HG03565 (cell line): ENCODE measurements at regions not wholly inside any gene's neighbourhood (a gene's known extent, or its start where the extent isn't known, plus 50 kb on each side); places are given as distances from the start of the nearest gene placed in this dataset.
"Not testable (repeated sequence)": the region's sequence is repeated elsewhere in the genome, so short reads cannot be mapped to it uniquely, and the experiment has no call there.

Experiments used
- ATAC-seq: cut with Tn5 transposase; IDR thresholded peaks from one replicate; pipeline ENCODE4 v1.9.1; 2021; ENCODE audit warnings: mild to moderate bottlenecking, moderate library complexity; ENCODE audit not compliant: unreplicated experiment

DNA sequence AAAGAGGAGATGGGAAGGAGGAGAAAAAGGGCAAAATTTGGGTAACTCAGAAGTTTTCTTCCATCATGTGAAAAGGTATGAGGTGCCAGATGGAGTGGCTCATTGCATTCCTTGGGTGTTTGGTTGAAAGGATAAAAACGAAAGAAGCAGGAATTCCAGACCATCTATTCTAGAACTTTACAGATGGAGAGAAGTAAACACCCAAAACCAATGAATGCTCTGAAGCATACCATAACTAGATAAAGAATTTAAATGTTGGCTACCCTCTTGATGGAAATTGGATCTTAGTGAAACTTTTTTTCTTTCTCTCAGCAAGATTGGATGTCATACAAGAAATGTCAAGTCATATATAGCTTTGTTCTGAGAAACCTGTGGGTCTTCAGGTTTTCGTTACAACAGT, 175.6 kb upstream of the FAR2 start:
- no peak for ATAC-seq

DNA sequence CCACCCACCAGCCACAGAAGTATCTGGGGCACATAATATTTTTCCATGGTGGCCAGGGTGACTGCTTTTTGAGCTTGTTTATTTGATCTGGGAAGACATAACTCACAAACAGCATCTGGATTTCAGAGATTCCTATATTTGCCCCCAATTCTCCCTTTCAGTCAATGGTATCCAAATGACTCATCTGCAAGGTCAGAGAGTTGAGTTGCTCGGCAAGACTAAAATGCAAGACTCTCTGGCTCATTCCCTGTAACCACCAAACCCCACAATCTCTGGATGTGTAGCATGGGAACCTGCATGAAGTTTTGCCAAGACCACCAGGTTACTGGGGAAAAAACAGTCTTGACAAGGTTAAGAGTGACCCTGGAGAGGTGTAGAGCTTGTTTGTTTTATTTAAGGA, 174.9 kb upstream of the FAR2 start:
- ATAC-seq, result no peak

DNA sequence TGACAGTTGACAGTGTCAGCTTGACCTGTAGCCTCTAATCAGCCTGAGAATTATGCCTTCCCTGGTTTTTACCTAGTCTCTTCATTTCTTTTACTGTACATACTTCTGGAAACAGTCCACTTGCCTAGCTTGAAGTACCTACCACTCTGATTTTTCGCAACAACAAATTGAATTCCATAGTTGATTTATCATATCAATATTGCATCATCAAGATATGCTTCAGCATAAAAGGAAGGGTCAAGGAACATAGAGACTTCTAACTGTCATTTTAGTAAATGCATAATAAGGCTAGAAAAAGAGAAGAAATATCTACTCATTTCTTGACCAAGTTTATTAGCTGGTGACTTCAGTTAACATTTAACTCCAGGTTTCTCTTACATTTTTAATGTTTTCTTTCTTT, 174.2 kb upstream of the FAR2 start:
- ATAC-seq, result no peak

DNA sequence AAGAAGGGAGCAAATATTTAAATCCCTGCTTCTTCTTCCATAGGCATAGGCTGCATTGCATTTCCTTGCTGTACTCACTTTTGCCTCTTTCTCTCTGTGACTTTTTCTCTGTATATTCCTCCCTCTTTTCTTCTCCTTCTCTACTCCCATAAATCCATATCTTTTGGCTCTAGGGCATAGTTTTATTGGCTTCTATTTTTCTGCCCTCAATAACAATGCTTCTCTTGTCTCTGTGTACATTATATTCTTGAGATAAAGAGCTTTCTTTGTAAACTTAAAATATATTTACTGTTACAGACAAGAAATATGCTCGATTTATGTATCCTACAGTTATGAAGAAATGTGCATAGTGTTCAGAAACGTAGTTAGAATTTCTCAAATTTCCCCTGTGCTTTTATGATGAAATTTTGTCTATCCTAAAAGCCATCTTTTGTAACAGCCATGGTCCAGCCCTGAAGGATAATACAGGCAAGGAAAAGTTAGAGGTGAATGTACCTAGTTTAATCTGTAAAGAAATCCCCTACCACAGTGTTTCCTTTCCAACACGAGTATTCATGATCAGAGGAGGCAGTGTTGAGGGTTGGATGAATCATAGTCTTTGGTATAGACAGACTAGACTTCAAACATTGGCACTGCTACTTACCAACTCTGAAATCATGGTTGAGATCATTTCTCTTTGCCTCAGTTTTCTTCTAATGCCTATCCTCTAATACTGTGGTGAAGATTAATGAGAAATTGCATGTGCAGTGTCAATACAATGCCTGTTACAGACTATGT, 173.3 kb upstream of the FAR2 start:
- ATAC-seq, result no peak

DNA sequence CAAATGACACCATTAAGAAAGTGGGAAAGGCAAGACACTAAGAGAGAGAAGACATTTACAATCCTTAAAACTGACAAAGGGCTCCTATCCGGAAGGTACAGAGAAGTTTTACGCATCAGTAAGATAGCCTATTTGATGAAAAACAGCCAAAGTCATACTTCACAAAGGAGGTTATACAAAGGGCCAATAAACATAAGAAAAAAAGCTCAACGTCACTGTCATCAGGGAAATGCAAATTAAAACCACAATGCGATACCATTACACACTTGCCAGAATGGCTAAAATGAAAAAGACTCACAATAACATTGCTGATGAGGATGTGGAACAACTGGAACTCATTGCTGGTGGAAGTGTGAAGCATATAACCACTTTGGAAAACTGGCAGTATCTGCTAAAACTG, 168.6 kb upstream of the FAR2 start:
- ATAC-seq, result no peak

DNA sequence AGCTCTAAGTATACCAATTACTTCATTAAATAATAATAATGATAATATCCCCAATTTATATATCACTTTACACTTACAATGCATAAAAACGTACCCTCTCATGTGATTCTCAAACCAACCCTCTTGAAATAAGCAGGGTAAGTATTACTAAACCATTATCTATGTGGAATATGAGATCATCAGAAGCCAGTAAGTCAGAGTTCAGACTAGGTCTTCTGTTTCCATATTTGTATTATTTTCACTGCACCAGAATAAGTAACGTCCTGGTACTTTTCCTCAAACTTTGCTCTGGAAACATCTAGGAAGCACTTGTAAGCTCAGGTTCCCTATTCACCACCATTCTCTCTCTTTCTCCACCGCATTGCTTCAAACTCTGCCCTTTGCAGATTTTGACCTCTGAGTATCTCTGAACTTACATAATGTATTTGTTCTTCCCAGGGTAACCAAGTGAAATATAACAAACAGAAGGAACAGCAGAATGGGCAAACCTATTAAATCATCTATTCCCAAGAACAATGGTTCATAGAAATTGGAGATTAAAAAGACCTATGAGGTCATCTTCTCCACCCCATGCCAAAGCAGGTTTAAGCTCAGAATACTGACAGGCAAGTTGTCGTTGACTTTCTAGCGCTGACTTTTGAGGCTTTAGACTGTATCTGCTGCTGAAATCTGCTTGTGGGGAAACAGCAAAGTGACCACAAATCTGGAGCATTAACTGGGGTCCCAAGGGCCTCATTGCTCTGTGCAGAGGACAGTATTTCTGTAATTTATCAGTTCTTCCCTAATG, 161.3 kb upstream of the FAR2 start:
- ATAC-seq, result no peak

DNA sequence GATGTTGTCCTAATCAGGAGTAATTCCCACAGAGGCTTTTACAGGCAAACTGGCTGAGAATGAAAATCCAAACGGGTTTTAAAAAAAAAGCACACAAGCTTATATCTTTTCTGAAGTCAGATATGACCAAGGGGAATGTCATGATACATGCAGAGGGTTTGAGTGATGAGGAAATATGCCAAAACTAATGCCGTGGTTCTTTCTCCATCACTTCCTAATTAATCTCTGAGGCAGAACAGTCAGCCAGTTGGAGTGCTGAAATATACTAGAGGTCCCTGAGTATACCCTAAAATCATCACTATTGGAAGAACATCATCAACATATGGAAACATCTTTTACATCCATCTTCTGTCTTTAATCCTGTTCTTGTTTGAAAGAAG, 160.8 kb upstream of the FAR2 start:
- ATAC-seq, result no peak

DNA sequence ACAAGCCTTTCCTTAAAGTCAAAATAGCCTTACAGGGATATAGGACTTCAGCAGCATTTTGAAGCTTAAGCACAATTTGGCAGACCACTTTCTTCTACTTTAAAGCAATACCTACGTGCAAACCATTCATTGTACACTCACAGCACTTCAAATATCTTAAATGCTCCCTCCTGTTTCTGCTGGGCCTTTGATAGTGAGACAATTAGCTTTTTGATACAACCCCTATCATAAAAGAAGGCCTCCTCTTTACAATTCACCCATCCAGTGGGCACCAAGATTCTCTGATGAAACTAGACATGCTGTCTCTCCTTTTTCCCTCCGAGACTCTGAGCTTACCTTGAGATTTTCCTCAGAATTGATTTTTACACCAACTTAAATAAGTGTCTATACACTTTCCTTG, 157.5 kb upstream of the FAR2 start:
- no peak for ATAC-seq

DNA sequence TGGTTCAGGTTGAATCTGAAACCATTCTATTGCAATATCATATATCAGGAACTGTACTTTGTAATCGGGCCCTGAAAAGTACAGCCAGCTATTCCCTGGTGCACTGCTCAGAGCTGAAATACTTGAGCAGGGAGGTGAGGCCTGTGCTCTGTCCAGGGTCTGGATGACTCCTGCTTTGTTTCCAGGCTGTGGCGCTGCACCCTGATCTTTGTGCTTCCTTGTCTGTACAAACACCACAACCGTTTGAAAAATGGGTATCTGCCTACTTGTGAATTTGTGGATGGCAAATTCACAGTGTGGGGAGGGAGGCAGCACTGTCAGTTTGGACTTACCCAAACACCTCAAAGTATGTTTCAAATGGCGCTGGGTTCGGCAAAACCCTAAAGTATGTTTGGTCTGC, 155.4 kb upstream of the FAR2 start:
- ATAC-seq, result no peak

DNA sequence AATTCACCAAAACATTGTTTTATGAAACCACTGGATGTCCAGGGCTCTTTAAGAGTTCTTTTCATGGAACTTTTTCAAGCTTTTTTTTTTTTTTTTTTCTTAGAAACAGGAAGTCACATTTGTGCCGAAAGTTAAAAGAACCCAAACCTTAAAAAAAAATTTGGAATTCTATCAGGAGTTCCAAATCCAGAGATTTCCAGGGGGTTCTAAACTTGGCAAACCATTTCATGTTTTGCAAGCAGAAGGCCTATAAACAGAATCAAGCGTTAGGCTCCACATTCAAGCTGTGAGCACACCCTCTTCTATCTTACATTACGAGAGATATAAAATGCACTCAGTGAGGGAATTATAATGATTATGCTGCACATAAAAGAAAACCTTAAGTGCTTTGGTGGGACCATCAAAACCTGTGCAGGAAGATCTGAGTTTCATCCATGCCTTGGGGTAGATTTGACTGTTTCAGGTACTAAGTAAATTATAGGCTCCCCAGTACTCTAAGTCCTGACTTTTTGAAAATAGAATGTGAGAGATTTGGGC, 154.8 kb upstream of the FAR2 start:
- ATAC-seq, result no peak

DNA sequence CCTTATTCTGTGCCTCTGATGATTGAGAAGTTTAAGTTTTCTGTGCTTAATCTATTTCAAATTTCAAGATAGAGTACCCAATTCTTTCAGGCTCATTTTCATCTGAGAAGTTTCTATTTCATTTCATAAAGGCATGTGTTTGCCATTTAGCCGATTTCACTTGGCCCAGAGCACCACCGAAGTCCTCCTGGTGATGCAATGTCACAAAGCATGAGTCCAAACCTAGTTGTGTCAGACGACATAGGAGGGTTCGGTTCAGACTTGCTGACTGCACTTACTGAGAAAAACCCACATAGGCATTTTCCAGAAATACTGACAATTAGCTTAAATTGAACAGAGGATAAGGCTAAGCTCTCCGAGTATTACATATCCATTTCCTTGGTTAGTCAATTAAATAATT, 152.4 kb upstream of the FAR2 start:
- ATAC-seq, result no peak

DNA sequence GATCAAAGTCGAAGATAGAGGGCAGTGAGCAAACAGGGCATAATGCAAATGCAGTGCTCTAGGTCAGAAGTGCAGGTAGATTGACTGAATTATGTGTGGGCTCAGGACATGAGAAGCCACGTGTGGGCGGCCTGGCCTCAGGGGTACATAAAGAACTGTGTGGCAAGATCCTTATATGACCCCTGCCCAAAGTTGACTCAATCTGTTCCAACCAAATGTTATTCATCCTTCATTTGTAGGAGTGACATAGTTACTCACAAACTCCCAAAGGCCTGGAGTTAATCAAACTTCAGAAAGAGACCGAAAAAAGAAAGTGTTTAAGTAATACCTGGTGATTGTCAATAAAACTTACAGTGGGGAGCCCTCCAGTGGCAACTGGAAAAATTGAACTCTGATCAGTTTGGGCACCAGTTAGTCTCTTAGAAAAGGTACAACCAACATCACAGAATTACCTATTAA, 150.4 kb upstream of the FAR2 start:
- ATAC-seq, result no peak

DNA sequence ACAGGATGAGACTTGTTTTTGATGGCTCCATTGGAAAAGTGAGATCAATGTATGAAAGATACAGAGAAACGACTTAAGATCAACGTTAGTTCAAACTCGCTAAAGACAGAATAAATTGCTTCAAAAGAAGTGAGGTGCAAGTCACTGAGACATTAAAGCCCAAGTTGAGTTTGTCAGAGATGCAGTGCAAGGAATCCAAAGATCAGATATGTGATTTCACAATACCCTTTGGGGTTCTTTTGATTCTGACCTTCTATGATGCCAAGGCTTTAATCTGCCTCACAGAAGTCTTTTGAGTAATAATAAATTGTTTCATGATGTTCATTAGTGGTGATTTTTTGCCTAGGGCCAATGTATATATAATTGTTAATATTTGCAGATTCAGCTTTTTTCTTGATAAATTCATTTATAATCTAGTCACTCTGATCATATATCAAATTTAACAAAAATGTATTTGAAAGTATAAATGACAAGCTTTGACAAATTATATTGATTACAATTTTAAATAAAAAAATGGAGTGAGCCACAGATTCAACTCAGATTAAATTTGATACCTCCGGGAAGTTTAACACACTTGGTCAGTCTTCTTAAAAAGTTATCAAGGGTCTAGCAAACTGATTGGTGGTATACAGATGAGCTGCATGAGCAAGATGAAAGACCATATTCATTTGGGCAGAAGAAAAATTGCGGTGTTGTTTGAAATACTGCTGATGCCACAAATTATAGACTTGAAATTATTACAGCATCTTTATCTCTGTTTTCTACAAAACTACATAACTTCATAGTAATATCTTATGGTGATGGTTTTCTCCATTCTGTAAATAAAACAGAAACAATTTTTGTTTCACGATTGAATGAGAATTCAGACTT, 144.8 kb upstream of the FAR2 start:
- ATAC-seq, result no peak

DNA sequence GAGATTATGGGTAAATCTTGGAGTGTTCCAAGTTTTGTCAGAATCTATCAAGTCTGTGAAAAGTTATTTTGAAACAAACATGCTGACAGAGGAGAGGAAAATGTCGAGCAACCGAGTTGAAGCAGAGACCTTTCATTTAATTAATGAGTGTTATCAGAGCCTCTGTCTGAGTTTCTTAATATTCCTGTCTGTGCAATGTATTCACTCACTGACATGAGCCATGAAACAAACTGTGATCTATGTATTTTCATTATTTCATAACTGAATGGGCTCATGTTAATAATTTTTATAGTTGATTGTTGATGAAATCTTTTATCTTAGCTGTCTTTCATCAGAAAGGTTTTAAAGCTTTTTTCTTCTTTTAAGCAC, 144.2 kb upstream of the FAR2 start:
- ATAC-seq, result no peak

DNA sequence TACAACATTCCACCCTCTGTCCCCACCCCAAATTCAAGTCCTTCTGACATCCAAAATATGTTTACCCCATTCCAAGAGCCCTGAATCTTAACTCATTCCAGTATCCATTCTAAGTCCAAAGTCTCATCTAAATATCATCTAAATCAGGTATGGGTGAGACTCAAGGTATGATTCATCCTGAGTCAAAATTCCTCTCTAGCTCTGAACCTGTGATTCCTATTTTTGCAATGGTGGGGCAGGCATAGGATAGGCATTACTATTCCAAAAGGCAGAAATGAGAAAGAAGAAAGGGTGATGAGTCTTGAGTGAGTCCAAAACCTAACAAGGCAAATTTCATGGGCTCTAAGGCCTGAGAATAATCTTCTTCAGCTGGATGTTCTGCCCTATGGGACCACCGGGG, 140.3 kb upstream of the FAR2 start:
- no peak for ATAC-seq

DNA sequence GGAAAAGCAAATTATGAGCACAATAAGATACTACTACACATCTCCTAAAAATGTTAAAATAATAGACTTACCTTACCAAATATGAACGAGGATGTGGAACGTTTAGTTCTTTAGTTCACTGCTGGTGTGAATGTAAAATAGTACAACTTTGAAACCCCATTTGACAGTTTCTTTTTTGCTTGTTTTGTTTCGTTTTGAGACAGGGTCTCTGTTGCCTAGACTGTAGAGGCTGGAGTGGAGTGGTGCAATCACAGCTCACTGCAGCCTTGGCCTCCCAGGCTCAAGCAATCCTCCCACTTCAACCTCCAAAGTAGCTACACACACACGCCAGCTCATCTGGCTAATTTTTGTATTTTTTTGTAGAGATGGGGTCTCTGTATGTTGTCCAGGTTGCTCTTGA, 136.4 kb upstream of the FAR2 start:
- peak; percentile 68 for ATAC-seq

DNA sequence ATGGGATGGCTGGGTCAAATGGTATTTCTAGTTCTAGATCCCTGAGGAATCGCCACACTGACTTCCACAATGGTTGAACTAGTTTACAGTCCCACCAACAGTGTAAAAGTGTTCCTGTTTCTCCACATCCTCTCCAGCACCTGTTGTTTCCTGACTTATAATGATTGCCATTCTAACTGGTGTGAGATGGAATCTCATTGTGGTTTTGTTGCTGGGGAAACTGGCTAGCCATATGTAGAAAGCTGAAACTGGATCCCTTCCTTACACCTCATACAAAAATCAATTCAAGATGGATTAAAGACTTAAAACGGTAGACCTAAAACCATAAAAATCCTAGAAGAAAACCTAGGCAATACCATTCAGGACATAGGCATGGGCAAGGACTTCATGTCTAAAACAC, 131.5 kb upstream of the FAR2 start:
- not testable (repeated sequence) for ATAC-seq

DNA sequence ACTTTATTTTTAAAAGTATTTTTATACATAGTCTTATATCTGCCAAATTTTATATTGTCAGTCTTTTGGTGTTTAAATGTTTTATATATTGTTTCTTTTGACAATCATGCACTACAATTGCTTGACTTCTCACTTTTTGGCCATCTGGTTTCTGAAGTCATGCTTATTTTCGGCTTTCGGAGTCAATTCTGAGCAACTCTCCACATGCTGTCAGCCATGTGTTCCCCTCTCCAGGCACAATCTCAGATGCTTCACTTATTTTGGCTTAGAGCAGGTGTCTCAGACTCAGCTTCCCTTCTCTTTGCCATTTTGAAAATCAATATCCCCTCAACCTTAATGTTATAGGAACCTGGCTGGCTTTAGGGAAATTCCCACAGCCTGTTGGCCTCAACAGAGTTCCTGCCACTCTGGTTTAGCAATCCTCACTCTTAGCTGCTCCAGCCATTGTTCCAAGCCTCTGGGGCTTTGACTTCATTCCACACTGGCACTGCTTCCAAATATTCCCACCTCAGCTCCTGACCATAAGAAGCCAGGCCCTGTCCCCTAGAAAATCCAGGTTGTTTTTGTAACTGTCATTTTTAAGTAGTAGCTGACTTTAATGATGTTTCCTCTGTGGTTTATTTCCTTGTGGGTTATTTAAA, 125.5 kb upstream of the FAR2 start:
- no peak for ATAC-seq

DNA sequence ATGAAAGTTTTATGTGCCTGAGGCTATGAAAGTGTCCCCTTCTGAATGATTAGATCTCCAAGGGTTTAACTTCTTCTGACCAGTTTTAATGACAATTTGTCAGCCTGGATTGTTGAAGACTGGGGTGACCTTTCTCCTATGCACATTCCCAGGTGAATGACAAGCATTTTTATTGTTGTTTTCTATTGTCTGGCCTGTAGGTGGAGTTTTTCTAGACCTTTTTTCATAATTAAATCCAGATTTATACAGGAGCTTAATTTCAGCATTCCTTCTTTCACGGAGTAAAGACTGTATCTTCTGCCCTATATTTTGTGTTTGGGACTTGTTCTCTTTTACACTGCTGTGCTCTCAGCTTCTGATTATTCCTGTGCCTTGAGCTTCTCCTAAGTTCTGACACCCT, 125.0 kb upstream of the FAR2 start:
- no peak for ATAC-seq

DNA sequence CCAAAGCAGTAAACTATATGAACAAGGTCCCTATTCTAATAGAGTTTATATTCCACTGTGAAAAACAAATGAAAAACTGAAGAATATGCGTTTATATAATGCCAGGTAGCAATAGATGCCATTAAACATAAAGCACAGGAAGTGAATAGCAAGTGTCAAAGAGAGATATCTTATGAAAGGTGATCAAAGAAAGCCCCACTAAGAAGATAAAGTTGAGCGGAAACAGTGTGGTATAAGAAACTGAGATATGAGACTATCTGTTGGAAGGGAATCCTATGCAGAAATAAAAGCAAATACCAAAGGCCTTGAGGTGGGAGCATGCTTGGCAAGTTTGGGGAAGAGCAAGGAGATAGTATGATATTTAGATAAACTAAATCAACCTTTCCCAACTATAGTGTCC, 123.1 kb upstream of the FAR2 start:
- ATAC-seq, result no peak

DNA sequence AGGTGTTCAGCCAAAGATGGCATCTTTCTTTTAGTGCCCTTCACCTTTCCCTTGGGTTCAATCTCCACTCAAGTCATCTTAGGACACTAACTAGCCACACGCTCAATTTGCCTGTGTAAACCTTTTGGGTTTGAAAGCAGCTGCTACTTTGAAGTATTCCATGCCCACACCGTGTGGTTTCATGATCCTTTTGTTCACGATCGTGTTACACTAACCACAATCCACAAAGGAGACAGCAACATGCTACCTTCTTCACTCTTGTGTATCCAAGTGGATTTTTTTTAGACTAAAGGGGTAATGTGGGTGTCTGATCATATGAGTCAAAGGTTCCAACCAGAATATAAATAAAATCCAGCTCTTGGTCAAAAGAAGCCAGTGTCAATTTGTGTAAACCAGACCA, 122.7 kb upstream of the FAR2 start:
- no peak for ATAC-seq
